Adrenal gland (tissue), 9 donors: ENCODE measurements at regions not wholly inside any gene's neighbourhood (a gene's known extent, or its start where the extent isn't known, plus 50 kb on each side); places are given as distances from the start of the nearest gene placed in this dataset.
"Not testable (repeated sequence)": the region's sequence is repeated elsewhere in the genome, so short reads cannot be mapped to it uniquely, and the experiment has no call there.

Experiments used
- DNase-seq, 7 donors: peaks; one replicate each; pipeline ENCODE4 v3.0.0-alpha.2; 2019 to 2020
- H3K27ac ChIP-seq, 5 donors: fragments of 200-600 bp; sonication (generic) in 4 of 5; 1 replicate in 3 of 5; 2 replicates in 2 of 5; pipeline versions ENCODE4 v1.5.1 to v1.8.0; 2016 to 2020; ENCODE audit warnings: mild to moderate bottlenecking in 1 of 5
- H3K27me3 ChIP-seq: fragments of 200-600 bp; 2 replicates; pipeline ENCODE4 v1.8.0; 2021
- H3K36me3 ChIP-seq, 2 donors: fragments of 200-600 bp; replicated peaks in 1 of 2; 1 replicate in 1 of 2; 2 replicates in 1 of 2; pipeline versions ENCODE4 v1.5.1 to v1.8.0; 2018 to 2022
- H3K4me1 ChIP-seq, 2 donors: fragments of 200-600 bp; replicated peaks in 1 of 2; 1 replicate in 1 of 2; 2 replicates in 1 of 2; pipeline versions ENCODE4 v1.5.1 to v1.8.0; 2018 to 2021
- H3K4me3 ChIP-seq, 4 donors: fragments of 200-600 bp; sonication (generic) in 3 of 4; one replicate each; pipeline ENCODE4 v1.5.1; 2016 to 2018
- H3K9me3 ChIP-seq, 3 donors: fragments of 200-600 bp; sonication (generic) in 1 of 3; replicated peaks in 1 of 3; 1 replicate in 2 of 3; 2 replicates in 1 of 3; pipeline versions ENCODE4 v1.5.1 to v1.8.0; 2016 to 2021
- CTCF ChIP-seq, 6 experiments: fragments of 450-650 bp in 4 of 6; fragments of 200-600 bp in 2 of 6; sonication (generic) in 1 of 6; IDR thresholded peaks; 1 replicate in 5 of 6; 2 replicates in 1 of 6; pipeline versions ENCODE4 v1.5.1 to v1.8.0; 2016 to 2021; ENCODE audit warnings: antibody characterized with exemption in 6 of 6, mild to moderate bottlenecking in 2 of 6, moderate library complexity in 1 of 6
- POLR2A ChIP-seq, 2 donors: fragments of 450-650 bp; IDR thresholded peaks; one replicate each; pipeline ENCODE4 v1.6.1; 2017; ENCODE audit warnings: antibody characterized with exemption in 2 of 2, mild to moderate bottlenecking in 2 of 2, moderate library complexity in 1 of 2
- WGBS, 4 donors: extraction: QIAGEN DNeasy Blood & Tissue Kit in 2 of 4; methylation state at CpG; one replicate each; pipeline versions ENCODE4 v1.1.5 to v1.1.7; 2013 to 2017; 5-methylcytosine and 5-hydroxymethylcytosine counted together
- intact Hi-C, 2 donors: fragments of 100-400 bp; cut with DNase I; formaldehyde crosslinking; loops; one replicate each; pipeline versions ENCODE4 v1.14.1 to v1.15.0; 2022 to 2023
- donor health status: healthy with polysubstance abuse.
- donor health status: Bipolar disorder and iron deficiency.
- donor health status: DM: yes; HTN: yes; CAD: no.
- donor health status: DM: no; HTN: no; CAD: no.
- donor health status: DM: no; HTN: no; CAD: no.

DNA sequence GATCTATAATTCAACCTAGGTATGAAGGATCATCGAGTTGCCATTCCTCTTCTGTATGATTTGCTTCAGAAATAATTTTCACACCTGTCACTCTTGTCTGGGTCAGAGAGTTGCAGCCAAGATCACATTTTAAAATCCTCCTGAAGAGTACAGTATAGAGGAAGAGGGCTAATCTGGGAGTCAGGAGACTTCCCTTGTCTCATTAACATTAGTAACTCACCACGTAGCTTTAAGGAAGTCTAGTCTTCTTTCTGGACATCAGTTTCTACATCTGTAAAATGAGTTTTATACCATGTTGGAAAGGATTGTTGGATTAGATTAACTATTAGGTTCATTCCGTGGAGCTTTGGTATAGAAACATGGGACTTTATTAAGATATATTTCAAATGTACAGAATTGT, 109.4 kb downstream of the TDRD15 start:
- no peaks in the 10 kb centered on the region for H3K4me1 ChIP-seq
- DNase-seq: no peak
- no peak for TF ChIP-seq CTCF (IDR thresholded peaks at IDR 0.05)
- TF ChIP-seq POLR2A (IDR thresholded peaks at IDR 0.05): no peak
- H3K36me3 ChIP-seq: no peaks in the 10 kb centered on the region
- no peaks in the 10 kb centered on the region for H3K9me3 ChIP-seq
- H3K27ac ChIP-seq: no peak overlapping the region
- WGBS, 4 donors: 72 to 86% (median 81%) methylated on average over 3 of the region's 3 CpGs
- intact Hi-C loops: no loop called here
- no peak overlapping the region for H3K4me3 ChIP-seq
- no peaks in the 10 kb centered on the region for H3K27me3 ChIP-seq

GRCh38 chr2:21234001-21234400, 110.2 kb downstream of the TDRD15 start:
- no peak for TF ChIP-seq POLR2A (IDR thresholded peaks at IDR 0.05)
- no peak for TF ChIP-seq CTCF (IDR thresholded peaks at IDR 0.05)
- 63 to 87% (median 80%) methylated on average over 3 of the region's 3 CpGs for WGBS, 4 donors
- Histone ChIP-seq H3K27ac (no peak overlapping the region), H3K36me3 (no peaks in the 10 kb centered on the region), H3K4me1 (no peaks in the 10 kb centered on the region), H3K4me3 (no peak overlapping the region), H3K27me3 (no peaks in the 10 kb centered on the region), H3K9me3 (no peaks in the 10 kb centered on the region)
- intact Hi-C loops: no loop called here
- no peak for DNase-seq

- Histone ChIP-seq H3K4me1 (no peaks in the 10 kb centered on the region), H3K9me3 (no peaks in the 10 kb centered on the region), H3K27ac (no peak overlapping the region), H3K36me3 (no peaks in the 10 kb centered on the region), H3K4me3 (no peak overlapping the region), H3K27me3 (no peaks in the 10 kb centered on the region)
- TF ChIP-seq POLR2A (IDR thresholded peaks at IDR 0.05): no peak
- TF ChIP-seq CTCF (IDR thresholded peaks at IDR 0.05): no peak
- DNase-seq: no peak
- intact Hi-C loops: no loop called here
- WGBS, 4 donors: 76 to 90% (median 86%) methylated on average over 3 of the region's 3 CpGs
Measured at GRCh38 chr2:21234464-21235120, 110.8 kb downstream of the TDRD15 start.

- H3K27me3 ChIP-seq, intact Hi-C loops: not testable (repeated sequence)
- 84 to 95% (median 87%) methylated on average over 1 of the region's 1 CpG for WGBS, 4 donors
Measured at GRCh38 chr2:21239749-21240148, 116.0 kb downstream of the TDRD15 start.

DNA sequence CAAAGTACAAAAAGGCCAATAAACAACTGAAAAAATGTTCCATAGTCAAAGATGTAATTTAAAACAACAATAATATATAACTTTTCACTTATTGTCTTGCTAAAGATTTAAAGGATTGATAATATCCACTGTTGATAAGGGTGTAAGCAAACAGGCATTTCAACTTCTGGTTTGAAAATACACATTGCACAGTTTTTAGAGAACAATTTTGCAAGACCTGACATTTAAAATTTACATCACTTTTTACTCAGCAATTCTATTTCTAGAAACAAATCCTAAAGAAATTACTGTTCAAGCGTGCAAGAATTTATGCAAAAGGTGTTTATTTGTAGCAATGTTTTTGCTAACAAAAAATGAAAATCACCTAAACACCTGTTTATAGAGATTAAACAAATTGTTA, 120.4 kb downstream of the TDRD15 start:
- H3K9me3 ChIP-seq: no peaks in the 10 kb centered on the region
- intact Hi-C loops: no loop called here
- no peaks in the 10 kb centered on the region for H3K36me3 ChIP-seq
- WGBS, 4 donors: 70 to 88% (median 82%) methylated on average over 1 of the region's 1 CpG
- H3K4me1 ChIP-seq: no peaks in the 10 kb centered on the region
- H3K4me3 ChIP-seq: no peak overlapping the region
- no peaks in the 10 kb centered on the region for H3K27me3 ChIP-seq
- no peak for DNase-seq
- no peak overlapping the region for H3K27ac ChIP-seq
- TF ChIP-seq POLR2A (IDR thresholded peaks at IDR 0.05) (no peak), CTCF (IDR thresholded peaks at IDR 0.05) (no peak)

More at GRCh38 chr2:21239749-21240148, 116.0 kb downstream of the TDRD15 start:
- not testable (repeated sequence) for H3K9me3 ChIP-seq, DNase-seq, H3K27ac ChIP-seq, H3K4me1 ChIP-seq, H3K36me3 ChIP-seq, H3K4me3 ChIP-seq
